ENCODE measurements at regions not wholly inside any gene's neighbourhood (a gene's known extent, or its start where the extent isn't known, plus 50 kb on each side); places are given as distances from the start of the nearest gene placed in this dataset.
"Not testable (repeated sequence)": the region's sequence is repeated elsewhere in the genome, so short reads cannot be mapped to it uniquely, and the experiment has no call there.

- no peak for DNase-seq (ENCODE audit: low read depth)
- Histone ChIP-seq H3K27me3 (ENCODE audit: control insufficient read depth, insufficient read depth, low read length) (no peaks in the 10 kb centered on the region), H3K36me3 (ENCODE audit: control insufficient read depth, insufficient read depth, low read length) (no peaks in the 10 kb centered on the region), H3K4me3 (ENCODE audit: low read depth, low read length) (no peak overlapping the region)
- CTCF ChIA-PET = interaction anchor here (1.1 to 2.4 kb wide), 3 partner anchors 12 to 147 kb away, joined by 4 to 8 read pairs (median 5); no protein-coding TSS in a partner anchor
- POLR2A ChIA-PET = no interaction called here
- no peak for TF ChIP-seq CTCF (IDR thresholded peaks at IDR 0.05; ENCODE audit: insufficient read depth, low read depth, low read length)
Observed at GRCh38 chr10:61588770-61589211, 73.9 kb upstream of the CABCOCO1 start.

GRCh38 chr10:61586829-61587228 lies 75.9 kb upstream of the CABCOCO1 start:
- CTCF ChIA-PET = interaction anchor here (0.7 to 1.2 kb wide), 4 partner anchors 10 to 46 kb away, joined by 3 to 4 read pairs (median 3); no protein-coding TSS in a partner anchor
- POLR2A ChIA-PET = no interaction called here

GRCh38 chr10:61580608-61581007 lies 82.1 kb upstream of the CABCOCO1 start:
- TF ChIP-seq CTCF (IDR thresholded peaks at IDR 0.05; ENCODE audit: insufficient read depth, low read depth, low read length) = no peak
- Histone ChIP-seq H3K27me3 (ENCODE audit: control insufficient read depth, insufficient read depth, low read length) (no peaks in the 10 kb centered on the region; the same call in 1 of the 2 replicates), H3K4me3 (ENCODE audit: low read depth, low read length) (no peak overlapping the region), H3K36me3 (ENCODE audit: control insufficient read depth, insufficient read depth, low read length) (no peaks in the 10 kb centered on the region)
- CTCF ChIA-PET = interaction anchor here (1.3 kb wide), 1 partner anchor 12 kb away, joined by 3 read pairs; no protein-coding TSS in a partner anchor
- POLR2A ChIA-PET = no interaction called here
- no peak for DNase-seq (ENCODE audit: low read depth)

More at GRCh38 chr10:61586829-61587228, 75.9 kb upstream of the CABCOCO1 start:
- TF ChIP-seq CTCF (IDR thresholded peaks at IDR 0.05; ENCODE audit: insufficient read depth, low read depth, low read length) = no peak
- Histone ChIP-seq H3K4me3 (ENCODE audit: low read depth, low read length) (no peak overlapping the region), H3K36me3 (ENCODE audit: control insufficient read depth, insufficient read depth, low read length) (no peaks in the 10 kb centered on the region), H3K27me3 (ENCODE audit: control insufficient read depth, insufficient read depth, low read length) (no peaks in the 10 kb centered on the region; the same call in 1 of the 2 replicates)
- no peak for DNase-seq (ENCODE audit: low read depth)

GRCh38 chr10:61570204-61570603 lies 92.5 kb upstream of the CABCOCO1 start:
- DNase-seq (ENCODE audit: low read depth); POLR2A ChIA-PET: not testable (repeated sequence)

GRCh38 chr10:61567729-61568128 lies 95.0 kb upstream of the CABCOCO1 start:
- POLR2A ChIA-PET = no interaction called here
- CTCF ChIA-PET = no interaction called here
- no peak for DNase-seq (ENCODE audit: low read depth)
- Histone ChIP-seq H3K36me3 (ENCODE audit: control insufficient read depth, insufficient read depth, low read length) (no peaks in the 10 kb centered on the region), H3K4me3 (ENCODE audit: low read depth, low read length) (no peak overlapping the region), H3K27me3 (ENCODE audit: control insufficient read depth, insufficient read depth, low read length) (no peaks in the 10 kb centered on the region)
- TF ChIP-seq CTCF (IDR thresholded peaks at IDR 0.05; ENCODE audit: insufficient read depth, low read depth, low read length) = no peak

More at GRCh38 chr10:61570204-61570603, 92.5 kb upstream of the CABCOCO1 start:
- H3K36me3 ChIP-seq (ENCODE audit: control insufficient read depth, insufficient read depth, low read length); H3K4me3 ChIP-seq (ENCODE audit: low read depth, low read length); CTCF ChIA-PET; H3K27me3 ChIP-seq (ENCODE audit: control insufficient read depth, insufficient read depth, low read length): not testable (repeated sequence)

Measured in BJ (cell line).